GM23248 (cell line): ENCODE measurements at regions not wholly inside any gene's neighbourhood (a gene's known extent, or its start where the extent isn't known, plus 50 kb on each side); places are given as distances from the start of the nearest gene placed in this dataset.

Experiments
- EZH2 ChIP-seq: fragments of 200-600 bp; sonication (generic); IDR thresholded peaks from 2 replicates; pipeline ENCODE4 v1.6.1; 2018; ENCODE audit warnings: antibody characterized with exemption, mild to moderate bottlenecking; ENCODE audit not compliant: insufficient read depth, poor library complexity, severe bottlenecking
- EZH2phosphoT487 ChIP-seq: fragments of 200-600 bp; sonication (generic); IDR thresholded peaks from 2 replicates; pipeline ENCODE4 v1.6.1; 2018; ENCODE audit warnings: antibody characterized with exemption, moderate library complexity, mild to moderate bottlenecking, low read depth; ENCODE audit not compliant: insufficient read depth

- TF ChIP-seq EZH2 (no peak), EZH2phosphoT487 (no peak)
Measured at GRCh38 chr21:14879458-14879857, 185.3 kb downstream of the NRIP1 start.
